K562 (cell line): ENCODE measurements at regions not wholly inside any gene's neighbourhood (a gene's known extent, or its start where the extent isn't known, plus 50 kb on each side); places are given as distances from the start of the nearest gene placed in this dataset.

Experiments used
- DLX4 ChIP-seq: fragments of 250-450 bp; sonication (Bioruptor Pico); IDR thresholded peaks from 2 replicates; pipeline ENCODE4 v1.6.1; 2021; ENCODE audit warnings: mild to moderate bottlenecking
- FOXP4 ChIP-seq: sonication (generic); formaldehyde crosslinking; IDR thresholded peaks from 2 replicates; pipeline ENCODE4 v1.8.0; 2022; ENCODE audit warnings: mild to moderate bottlenecking, missing genetic modification reagents, borderline replicate concordance
- TCF7L2 ChIP-seq: fragments of 150-350 bp; IDR thresholded peaks from 2 replicates; pipeline ENCODE4 v1.6.1; 2016; ENCODE audit warnings: low read depth, mild to moderate bottlenecking, low read length, moderate library complexity
- ZBTB7A ChIP-seq: IDR thresholded peaks from 2 replicates; pipeline ENCODE4 v1.6.1; 2011; ENCODE audit warnings: low read depth, mild to moderate bottlenecking, low read length, moderate library complexity, borderline replicate concordance; ENCODE audit not compliant: control insufficient read depth
- ZNF518B ChIP-seq: fragments of 250-450 bp; sonication (Bioruptor Pico); IDR thresholded peaks from 2 replicates; pipeline ENCODE4 v1.5.0; 2021; ENCODE audit warnings: mild to moderate bottlenecking, moderate library complexity

DNA sequence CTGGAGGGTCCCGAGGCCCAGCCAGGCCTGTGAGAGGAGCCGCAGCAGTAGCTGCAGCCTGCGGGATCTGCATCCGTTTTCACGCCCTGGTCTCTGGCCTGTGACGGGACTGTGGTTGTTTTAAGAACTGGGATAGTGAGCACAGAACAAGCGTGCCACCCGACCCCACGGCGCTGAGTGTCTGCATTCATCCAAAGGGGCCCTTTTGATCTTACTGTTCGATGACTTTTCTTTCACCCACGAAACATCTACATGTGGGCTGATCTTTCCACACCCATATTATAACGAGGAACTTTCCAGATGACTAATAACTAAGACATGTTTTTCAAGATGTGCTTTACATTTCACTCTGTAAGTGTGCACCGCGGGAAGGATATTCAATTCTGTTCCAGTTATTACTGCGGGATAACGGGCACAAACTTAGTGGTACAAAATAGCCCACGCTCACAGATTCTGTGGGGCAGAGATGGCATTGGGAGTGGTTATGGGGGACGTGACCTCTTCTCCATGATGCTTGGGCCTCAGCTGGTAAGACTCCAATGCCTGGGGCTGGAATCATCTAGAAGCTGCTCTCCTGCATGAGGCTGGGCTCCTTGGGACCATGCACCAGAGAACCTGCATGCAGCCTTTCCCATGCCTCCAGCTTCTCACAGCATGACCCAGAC, 165.0 kb downstream of the SYK start (continued):
- TF ChIP-seq FOXP4, result no peak
- no peak for TF ChIP-seq TCF7L2
- no peak for TF ChIP-seq ZBTB7A
- no peak for TF ChIP-seq ZNF518B (CRISPR knock-in tag)
- no peak for TF ChIP-seq DLX4 (CRISPR knock-in tag)
